HG03139 (cell line): ENCODE measurements at regions not wholly inside any gene's neighbourhood (a gene's known extent, or its start where the extent isn't known, plus 50 kb on each side); places are given as distances from the start of the nearest gene placed in this dataset.

Source experiments
- ATAC-seq: cut with Tn5 transposase; IDR thresholded peaks from one replicate; pipeline ENCODE4 v1.9.1; 2021; ENCODE audit not compliant: unreplicated experiment

GRCh38 chr5:67488885-67489284, 292.3 kb upstream of the CD180 start:
- no peak for ATAC-seq

DNA sequence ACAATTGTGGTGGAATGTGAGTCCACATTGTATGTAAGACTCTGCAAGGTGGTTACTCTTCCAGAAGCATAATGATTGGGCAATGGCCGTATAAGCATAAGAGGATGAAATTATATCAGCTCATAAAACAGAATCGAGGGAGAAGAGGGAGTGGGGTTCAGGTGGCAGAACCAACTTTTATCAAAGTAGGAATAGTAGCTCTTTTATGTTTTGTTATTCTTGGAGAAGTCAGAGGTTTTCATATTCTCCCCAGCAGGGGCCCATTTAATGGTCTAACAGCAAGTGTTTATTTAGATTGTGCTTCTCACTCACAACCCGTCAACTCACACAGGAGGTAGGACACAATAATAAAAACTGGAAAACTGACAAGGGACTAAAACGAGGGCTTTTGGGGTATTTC, 291.3 kb upstream of the CD180 start:
- no peak for ATAC-seq

DNA sequence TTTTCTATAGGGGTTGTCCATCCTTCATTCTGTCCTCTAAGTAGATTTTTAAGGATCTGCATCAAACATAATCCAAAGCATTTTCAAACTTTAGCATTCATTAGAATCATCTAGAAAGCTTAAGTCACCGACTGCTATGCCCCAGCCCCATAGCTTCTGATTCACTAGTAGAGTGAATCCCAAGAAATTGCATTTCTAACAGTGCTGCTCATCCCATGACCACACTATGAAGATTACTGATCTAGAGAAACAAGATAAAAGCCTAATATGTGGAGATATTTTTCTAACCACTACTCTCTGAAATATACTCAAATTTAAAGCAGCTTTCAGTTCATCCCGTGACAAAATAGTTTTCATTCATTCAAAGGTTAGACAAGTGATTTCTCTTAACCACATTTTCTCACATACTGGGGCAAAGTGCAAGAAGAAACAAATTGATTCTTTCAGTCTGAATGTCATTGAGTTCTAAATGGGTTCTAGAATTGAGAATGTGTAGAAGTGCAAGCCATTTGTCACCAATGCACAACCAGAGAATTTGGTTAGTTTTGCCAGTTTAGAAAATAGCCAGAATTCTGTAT, 286.9 kb upstream of the CD180 start:
- ATAC-seq = no peak

GRCh38 chr5:67481362-67481761, 284.8 kb upstream of the CD180 start:
- ATAC-seq = no peak

- no peak for ATAC-seq
These were observed 281.7 kb upstream of the CD180 start for GRCh38 chr5:67478337-67478736.

DNA sequence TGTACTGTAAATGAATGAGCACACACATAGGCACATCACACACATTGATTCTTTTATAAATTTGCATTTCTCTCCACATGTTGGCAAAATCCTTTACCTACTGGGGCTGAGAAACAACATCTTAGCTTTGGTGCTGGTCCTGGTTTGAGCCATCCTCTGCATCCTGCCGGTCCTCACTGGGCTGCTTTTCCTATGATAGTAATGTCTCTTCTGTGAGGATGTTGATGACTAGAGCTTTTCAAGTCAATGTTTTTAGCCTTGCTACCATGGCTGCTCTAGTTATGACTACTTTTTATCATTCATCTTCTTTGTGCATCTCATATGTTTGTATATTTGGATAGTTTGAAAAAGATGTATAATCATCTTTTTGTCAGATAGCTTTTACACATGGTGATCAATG, 280.4 kb upstream of the CD180 start:
- no peak for ATAC-seq

DNA sequence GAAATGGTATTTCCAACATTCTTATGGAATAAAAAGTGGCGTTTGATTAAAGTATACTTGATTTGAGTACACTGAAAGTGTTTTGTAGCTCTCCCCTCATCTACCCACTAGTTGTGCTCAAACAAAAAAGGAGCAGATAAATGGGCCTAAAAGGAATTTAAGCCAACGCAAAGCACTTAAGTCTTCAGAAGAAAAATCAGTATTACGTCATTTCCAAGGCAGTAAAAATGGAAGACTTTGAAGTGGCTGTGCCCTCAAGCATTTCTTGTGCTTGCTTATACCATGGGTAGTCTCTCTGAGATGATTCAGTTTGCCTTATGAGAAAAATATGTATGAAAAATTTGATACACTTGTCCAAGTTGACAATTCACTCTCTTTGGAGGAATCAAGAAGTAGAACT, 279.9 kb upstream of the CD180 start:
- no peak for ATAC-seq

DNA sequence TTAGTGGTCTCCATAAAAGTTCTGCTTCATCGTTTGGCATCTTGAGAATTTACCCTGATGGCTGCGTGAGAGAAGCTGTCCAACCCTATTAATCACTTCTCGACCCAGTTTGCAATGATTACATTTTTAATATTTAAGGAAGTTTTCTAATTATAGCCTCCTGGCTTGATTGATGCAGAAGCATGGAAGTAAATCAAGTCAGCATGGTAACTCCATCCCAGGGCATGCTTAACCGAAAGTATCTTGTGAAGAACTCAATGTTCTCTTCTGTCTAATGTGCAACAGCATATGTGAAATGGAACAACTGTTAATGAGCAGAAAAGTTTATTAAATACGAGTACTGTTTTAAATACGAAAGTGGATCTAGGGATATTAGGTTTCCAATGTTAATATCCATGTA, 278.9 kb upstream of the CD180 start:
- no peak for ATAC-seq

GRCh38 chr5:67474597-67475238, 278.1 kb upstream of the CD180 start:
- ATAC-seq = no peak

DNA sequence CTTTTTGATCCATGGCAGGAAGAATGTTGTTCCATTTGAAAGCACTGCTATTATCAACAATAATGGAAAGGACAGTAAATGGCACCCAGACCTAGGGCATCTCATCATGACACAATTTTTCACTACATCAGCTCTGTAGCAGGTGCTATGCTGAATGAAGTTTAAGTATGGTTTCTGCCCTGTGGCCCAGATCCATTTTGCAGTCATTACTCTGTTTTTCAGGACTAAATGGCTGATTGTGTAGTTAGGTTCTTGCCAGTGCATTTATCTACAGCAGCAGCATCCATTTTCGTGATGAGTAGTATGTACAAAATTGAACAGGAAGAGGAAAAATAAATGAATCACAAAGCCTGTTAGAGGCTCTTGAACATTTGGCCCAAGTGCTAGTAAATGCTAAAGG, 270.5 kb upstream of the CD180 start:
- ATAC-seq = no peak

GRCh38 chr5:67465537-67466207, 269.1 kb upstream of the CD180 start:
- peak; percentile 74 for ATAC-seq

DNA sequence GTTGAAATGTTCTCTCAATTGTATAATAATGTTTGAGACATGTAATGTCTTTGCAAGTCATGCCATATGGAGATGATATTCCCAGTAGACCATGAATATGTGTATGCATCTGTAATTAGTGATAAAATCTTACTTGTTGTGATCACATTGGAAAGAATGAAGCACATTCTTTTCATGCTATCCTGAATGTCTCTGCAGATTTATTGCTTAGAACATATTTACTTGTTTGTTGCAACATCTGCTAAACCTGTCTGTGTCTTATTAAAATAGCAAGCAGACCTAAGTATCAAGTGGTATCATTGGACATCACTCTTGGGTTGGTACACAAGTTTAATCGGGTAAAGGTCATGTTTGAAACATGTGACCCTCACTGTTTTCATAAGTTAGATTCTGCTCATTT, 265.5 kb upstream of the CD180 start:
- ATAC-seq = no peak

- ATAC-seq = no peak
These were observed 262.7 kb upstream of the CD180 start for GRCh38 chr5:67459253-67459652.

DNA sequence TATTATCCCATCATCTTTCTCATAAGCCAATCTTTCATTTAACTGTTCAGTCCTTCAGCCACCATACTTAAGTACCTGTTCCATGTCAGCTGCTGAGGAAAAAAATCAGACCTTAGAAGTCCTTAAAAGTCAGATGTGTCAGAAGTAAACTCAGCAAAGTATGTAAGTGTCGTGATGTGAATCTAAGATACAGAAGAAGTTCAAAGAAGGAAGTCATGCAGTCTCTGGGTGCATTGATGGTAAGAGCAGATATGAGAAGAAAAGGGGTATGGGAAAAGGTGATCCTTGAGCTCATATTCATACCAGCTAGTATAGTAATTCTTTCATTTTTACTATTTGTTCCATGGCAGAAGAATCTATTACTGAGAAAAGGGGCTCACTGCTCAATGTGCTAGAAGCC, 259.4 kb upstream of the CD180 start:
- ATAC-seq = no peak

- no peak for ATAC-seq
These were observed 258.5 kb upstream of the CD180 start for GRCh38 chr5:67454957-67455561.

DNA sequence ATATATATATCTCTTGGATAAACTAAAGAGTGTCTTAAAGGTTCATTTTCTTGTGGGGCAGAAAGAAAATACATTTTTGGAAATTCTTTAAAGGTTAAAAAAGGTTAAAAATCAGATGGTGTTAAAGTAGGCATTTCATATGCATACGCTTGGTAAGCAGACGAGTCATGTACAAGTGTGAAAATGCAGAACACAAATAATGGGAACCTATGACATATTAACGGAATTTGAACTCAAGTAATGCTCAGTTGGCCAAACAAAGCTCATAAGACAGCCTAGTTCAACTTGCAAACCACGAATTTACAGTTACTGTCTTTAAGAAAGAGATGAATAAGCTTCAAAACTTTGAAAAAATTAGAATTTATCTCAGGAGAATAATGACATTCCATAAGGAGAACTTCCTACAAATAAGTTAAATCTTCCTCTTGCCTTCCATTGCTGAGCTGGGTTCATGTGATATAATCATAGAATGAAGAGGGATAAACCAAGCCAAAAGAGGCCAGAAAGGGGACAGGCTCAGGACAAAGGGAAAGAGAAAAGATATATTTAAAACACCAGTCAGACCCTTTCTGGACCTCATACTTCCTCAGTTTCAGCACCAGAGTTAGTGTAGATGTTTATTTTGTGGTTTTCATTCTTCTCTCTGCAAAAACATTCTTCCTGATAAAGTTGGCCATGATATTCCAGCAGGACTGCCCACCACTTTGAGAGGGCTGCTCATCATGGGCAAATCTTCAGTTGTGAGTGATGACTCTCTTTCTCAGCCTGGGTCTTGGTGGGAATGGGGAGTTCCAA, 256.7 kb upstream of the CD180 start:
- ATAC-seq = no peak

DNA sequence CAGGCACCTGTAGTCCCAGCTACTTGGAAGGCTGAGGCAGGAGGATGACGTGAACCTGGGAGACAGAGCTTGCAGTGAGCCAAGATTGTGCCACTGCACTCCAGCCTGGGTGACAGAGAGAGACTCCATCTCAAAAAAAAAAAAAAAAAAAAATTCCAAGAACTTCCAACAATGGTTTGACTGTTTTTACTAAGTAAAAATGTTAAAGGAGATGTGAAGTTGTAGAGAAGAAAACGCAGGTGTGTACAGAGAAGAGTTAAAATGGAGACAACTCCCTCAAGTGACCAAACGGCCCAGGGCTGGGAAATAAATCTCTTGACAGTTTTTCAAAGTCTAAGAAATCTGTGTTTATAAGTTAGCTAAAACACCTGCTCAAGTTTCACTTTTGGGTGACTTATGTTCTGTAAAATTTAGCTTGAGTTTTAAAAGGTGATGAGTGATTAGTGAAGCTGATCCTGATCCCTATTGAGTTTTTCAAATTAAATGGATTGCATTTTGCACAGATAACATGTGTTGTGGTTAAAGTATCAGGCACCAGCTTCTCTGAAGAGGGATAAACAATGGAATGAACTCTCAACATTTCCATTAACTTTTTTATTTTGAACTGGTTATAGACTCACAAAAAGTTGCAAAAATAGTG, 255.2 kb upstream of the CD180 start:
- no peak for ATAC-seq

- ATAC-seq = no peak
These were observed 251.1 kb upstream of the CD180 start for GRCh38 chr5:67447732-67448131.

- ATAC-seq = no peak
These were observed 241.6 kb upstream of the CD180 start for GRCh38 chr5:67437905-67438845.

- ATAC-seq = no peak
These were observed 238.4 kb upstream of the CD180 start for GRCh38 chr5:67435032-67435431.
